B cell (primary cell): ENCODE measurements at regions not wholly inside any gene's neighbourhood (a gene's known extent, or its start where the extent isn't known, plus 50 kb on each side); places are given as distances from the start of the nearest gene placed in this dataset.

Experiments used
- CTCF ChIP-seq: fragments of 200-600 bp; IDR thresholded peaks from one replicate; pipeline ENCODE4 v1.8.0; 2022; ENCODE audit warnings: antibody characterized with exemption, mild to moderate bottlenecking
- EZH2 ChIP-seq: IDR thresholded peaks from 2 replicates; pipeline ENCODE4 v1.6.1; 2012; ENCODE audit warnings: borderline replicate concordance, low read depth, mild to moderate bottlenecking, moderate library complexity, low read length; ENCODE audit not compliant: insufficient read depth, poor library complexity, severe bottlenecking

DNA sequence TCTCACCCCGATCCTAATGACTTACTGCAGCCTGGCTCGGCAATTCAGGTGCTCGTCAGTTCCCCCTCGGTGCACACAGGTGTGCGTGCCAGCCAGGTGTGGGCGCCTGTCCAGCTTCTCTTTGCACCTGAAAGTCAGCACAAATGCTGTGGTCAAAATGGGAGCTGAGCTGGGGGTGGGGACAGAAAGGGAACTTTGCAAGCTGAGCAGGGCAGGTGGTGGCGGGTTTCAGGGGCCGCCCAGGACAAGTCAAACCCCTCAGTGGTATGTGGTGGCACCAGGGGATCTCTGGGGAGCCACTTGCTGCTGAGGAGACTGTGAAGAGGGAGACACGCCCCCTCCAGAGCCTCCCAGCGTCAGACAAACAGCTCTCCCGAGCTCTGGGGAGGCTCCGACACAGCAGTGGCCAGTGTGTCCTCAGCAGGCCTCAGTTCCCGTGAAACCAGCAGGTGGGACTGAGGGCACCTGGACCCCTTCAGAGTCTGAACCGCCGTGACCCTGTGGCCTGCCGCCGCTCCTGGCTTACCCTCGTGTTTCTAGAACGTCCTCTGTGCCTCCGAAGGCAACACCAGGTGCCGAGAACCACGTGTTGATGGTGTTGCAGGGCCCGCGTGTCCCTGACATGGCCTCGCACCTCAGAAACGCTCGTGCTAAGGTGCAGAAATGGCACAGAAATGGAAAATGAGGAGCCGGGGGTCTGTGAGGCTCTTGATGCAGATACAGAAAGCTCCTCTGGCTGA is 233.5 kb upstream of the TNRC6C start:
- TF ChIP-seq CTCF (no peak), EZH2 (no peak)
